IMR-90 (cell line): ENCODE measurements at regions not wholly inside any gene's neighbourhood (a gene's known extent, or its start where the extent isn't known, plus 50 kb on each side); places are given as distances from the start of the nearest gene placed in this dataset.

Experiments
- ATAC-seq: fragments of 200-7000 bp; cut with Tn5 transposase; 2 replicates; pipeline ENCODE4 v1.9.1; 2020; ENCODE audit warnings: low read depth, mild to moderate bottlenecking, moderate library complexity
- BruUV-seq: library from RNA; stranded (reverse); fragments of 400-500 nt; replicated peaks from 2 replicates; lab custom pipeline; 2021; lab: Mats Ljungman, UMichigan
- CTCF ChIA-PET: fragments of 300-600 bp; formaldehyde crosslinking; extraction: SDS; loops from one replicate; lab custom pipeline; 2021; ENCODE audit warnings: antibody characterized with exemption; lab: Yijun Ruan, JAX
- POLR2A ChIA-PET: fragments of 300-600 bp; sonication (Branson Sonifier 250); formaldehyde crosslinking; loops from one replicate; lab custom pipeline; 2022; ENCODE audit warnings: antibody characterized with exemption; ENCODE audit not compliant: unreplicated experiment; lab: Charles Lee
- DNase-seq: peaks from one replicate; pipeline ENCODE4 v3.0.0; 2013
- H2AFZ ChIP-seq: replicated peaks from 2 replicates; pipeline ENCODE3; 2013; ENCODE audit warnings: low read length, mild to moderate bottlenecking; ENCODE audit not compliant: poor library complexity
- H2AK5ac ChIP-seq: 2 replicates; pipeline ENCODE4 v1.6.1; 2013; ENCODE audit warnings: low read depth, low read length, inconsistent platforms
- H2AK9ac ChIP-seq: replicated peaks from 2 replicates; pipeline ENCODE3; 2013; ENCODE audit warnings: mild to moderate bottlenecking, low read depth, low read length, moderate library complexity; ENCODE audit not compliant: poor library complexity
- H2BK120ac ChIP-seq: 2 replicates; pipeline ENCODE4 v1.6.1; 2013; ENCODE audit warnings: low read depth, low read length, inconsistent platforms
- H2BK15ac ChIP-seq: 3 replicates; pipeline ENCODE4 v1.6.1; 2013; ENCODE audit warnings: low read depth, low read length, inconsistent platforms
- H2BK20ac ChIP-seq: 2 replicates; pipeline ENCODE4 v1.6.1; 2013; ENCODE audit warnings: low read depth, mild to moderate bottlenecking, inconsistent platforms, low read length, moderate library complexity
- H2BK5ac ChIP-seq: 2 replicates; pipeline ENCODE4 v1.6.1; 2013; ENCODE audit warnings: mild to moderate bottlenecking, low read depth, low read length, inconsistent platforms; ENCODE audit not compliant: poor library complexity, severe bottlenecking
- H3K14ac ChIP-seq: replicated peaks from 2 replicates; pipeline ENCODE4 v1.6.1; 2013; ENCODE audit warnings: low read depth, low read length, inconsistent platforms
- H3K18ac ChIP-seq: 2 replicates; pipeline ENCODE4 v1.6.1; 2013; ENCODE audit warnings: low read depth, low read length, control low read depth
- H3K23ac ChIP-seq: 2 replicates; pipeline ENCODE4 v1.6.1; 2013; ENCODE audit warnings: low read depth, low read length, inconsistent platforms
- H3K27ac ChIP-seq: 2 replicates; pipeline ENCODE4 v1.5.1; 2013; ENCODE audit warnings: mild to moderate bottlenecking, control low read depth, low read length; ENCODE audit not compliant: insufficient read depth
- H3K27me3 ChIP-seq: 2 replicates; pipeline ENCODE4 v1.6.1; 2013; ENCODE audit warnings: low read length; ENCODE audit not compliant: control insufficient read depth, insufficient read depth
- H3K36me3 ChIP-seq: 2 replicates; pipeline ENCODE4 v1.6.1; 2013; ENCODE audit warnings: low read length, mixed read lengths; ENCODE audit not compliant: control insufficient read depth, insufficient read depth
- H3K4ac ChIP-seq: 2 replicates; pipeline ENCODE4 v1.6.1; 2013; ENCODE audit warnings: low read depth, low read length, inconsistent platforms
- H3K4me1 ChIP-seq: 2 replicates; pipeline ENCODE4 v1.6.1; 2013; ENCODE audit warnings: low read length, mixed read lengths; ENCODE audit not compliant: control insufficient read depth, insufficient read depth
- H3K4me2 ChIP-seq: 2 replicates; pipeline ENCODE4 v1.6.1; 2013; ENCODE audit warnings: low read depth, mild to moderate bottlenecking, control low read depth, low read length, moderate library complexity
- H3K4me3 ChIP-seq: 2 replicates; pipeline ENCODE4 v1.5.1; 2013; ENCODE audit warnings: low read depth, mild to moderate bottlenecking, control low read depth, low read length, moderate library complexity; ENCODE audit not compliant: insufficient read depth
- H3K56ac ChIP-seq: 2 replicates; pipeline ENCODE4 v1.6.1; 2013; ENCODE audit warnings: low read length, inconsistent platforms; ENCODE audit not compliant: insufficient read depth; ENCODE audit errors: extremely low read depth
- H3K79me1 ChIP-seq, 2 experiments: 2 replicates each; pipeline ENCODE4 v1.6.1; 2013; ENCODE audit warnings: low read length in 2 of 2, inconsistent platforms in 1 of 2, low read depth in 1 of 2
- H3K9ac ChIP-seq: 2 replicates; pipeline ENCODE4 v1.6.1; 2013; ENCODE audit warnings: low read depth, low read length, control low read depth
- H3K9me1 ChIP-seq: 2 replicates; pipeline ENCODE4 v1.6.1; 2013; ENCODE audit warnings: low read length, inconsistent platforms; ENCODE audit not compliant: insufficient read depth
- H3K9me3 ChIP-seq: 2 replicates; pipeline ENCODE4 v1.6.1; 2013; ENCODE audit warnings: low read length; ENCODE audit not compliant: control insufficient read depth, insufficient read depth
- H4K20me1 ChIP-seq: 2 replicates; pipeline ENCODE4 v1.6.1; 2013; ENCODE audit warnings: low read length, inconsistent platforms; ENCODE audit not compliant: insufficient read depth
- H4K5ac ChIP-seq: 2 replicates; pipeline ENCODE4 v1.6.1; 2013; ENCODE audit warnings: mild to moderate bottlenecking, low read depth, low read length, control low read depth
- H4K8ac ChIP-seq, 2 experiments: 2 replicates each; pipeline ENCODE4 v1.6.1; 2013; ENCODE audit warnings: low read depth in 2 of 2, low read length in 2 of 2, control low read depth in 1 of 2, inconsistent platforms in 1 of 2
- H4K91ac ChIP-seq: 2 replicates; pipeline ENCODE4 v1.6.1; 2013; ENCODE audit warnings: low read depth, low read length, inconsistent platforms; ENCODE audit not compliant: insufficient read depth
- FOS ChIP-seq: fragments of 150-350 bp; IDR thresholded peaks from 2 replicates; pipeline ENCODE4 v1.6.1; 2016; ENCODE audit warnings: low read depth, low read length
- MXI1 ChIP-seq: IDR thresholded peaks from 2 replicates; pipeline ENCODE4 v1.6.1; 2012; ENCODE audit warnings: low read depth, mild to moderate bottlenecking, low read length, moderate library complexity, borderline replicate concordance
- NFE2L2 ChIP-seq: fragments of 150-350 bp; IDR thresholded peaks from 2 replicates; pipeline ENCODE4 v1.6.1; 2016; ENCODE audit warnings: low read depth, mild to moderate bottlenecking, low read length
- POLR2A ChIP-seq: IDR thresholded peaks from 2 replicates; pipeline ENCODE4 v1.6.1; 2012; ENCODE audit warnings: mild to moderate bottlenecking, low read depth, low read length
- RAD21 ChIP-seq: IDR thresholded peaks from 2 replicates; pipeline ENCODE4 v1.6.1; 2012; ENCODE audit warnings: low read length, improper control_type of control experiment
- RCOR1 ChIP-seq: IDR thresholded peaks from 2 replicates; pipeline ENCODE4 v1.6.1; 2012; ENCODE audit warnings: mild to moderate bottlenecking, low read length, improper control_type of control experiment; ENCODE audit not compliant: insufficient replicate concordance
- RFX5 ChIP-seq: IDR thresholded peaks from 2 replicates; pipeline ENCODE4 v1.8.0; 2012; ENCODE audit warnings: low read depth, mild to moderate bottlenecking, low read length, moderate library complexity
- SMC3 ChIP-seq: fragments of 150-350 bp; IDR thresholded peaks from 2 replicates; pipeline ENCODE4 v1.6.1; 2016; ENCODE audit warnings: low read depth, mild to moderate bottlenecking, antibody characterized with exemption, low read length, moderate library complexity
- WGBS, 2 experiments: methylation state at CpG; one replicate each; pipeline versions ENCODE4 v1.1.5 to v1.1.7; 2013; ENCODE audit warnings: missing lambda C conversion rate in 2 of 2; ENCODE audit not compliant: insufficient read length in 1 of 2; ENCODE audit errors: extremely low coverage in 2 of 2; 5-methylcytosine and 5-hydroxymethylcytosine counted together
- dilution Hi-C: fragments of 300-500 bp; cut with HindIII; formaldehyde crosslinking; loops from one replicate; pipeline ENCODE4 v1.14.3; 2018; ENCODE audit warnings: low sequenced_read_pairs; ENCODE audit not compliant: unreplicated experiment
- in situ Hi-C: fragments of 300-500 bp; cut with MboI; formaldehyde crosslinking; loops from 3 replicates; pipeline ENCODE4 v1.14.3; 2019; ENCODE audit warnings: low sequenced_read_pairs, inconsistent platforms, mixed read lengths
- intact Hi-C: fragments of 100-400 bp; cut with micrococcal nuclease; formaldehyde crosslinking; loops from 2 replicates; pipeline ENCODE4 v1.10.0; 2022
- TF ChIP-seq, protein P1 (sequence below): conservative IDR thresholded peaks from 2 replicates; pipeline ENCODE4 v1.5.1; 2012; ENCODE audit warnings: mild to moderate bottlenecking, low read depth, low read length, improper control_type of control experiment
- TF ChIP-seq, protein P2 (sequence below): fragments of 150-350 bp; IDR thresholded peaks from 2 replicates; pipeline ENCODE4 v1.6.1; 2017; ENCODE audit warnings: mild to moderate bottlenecking, antibody characterized with exemption, low read length, low read depth

DNA sequence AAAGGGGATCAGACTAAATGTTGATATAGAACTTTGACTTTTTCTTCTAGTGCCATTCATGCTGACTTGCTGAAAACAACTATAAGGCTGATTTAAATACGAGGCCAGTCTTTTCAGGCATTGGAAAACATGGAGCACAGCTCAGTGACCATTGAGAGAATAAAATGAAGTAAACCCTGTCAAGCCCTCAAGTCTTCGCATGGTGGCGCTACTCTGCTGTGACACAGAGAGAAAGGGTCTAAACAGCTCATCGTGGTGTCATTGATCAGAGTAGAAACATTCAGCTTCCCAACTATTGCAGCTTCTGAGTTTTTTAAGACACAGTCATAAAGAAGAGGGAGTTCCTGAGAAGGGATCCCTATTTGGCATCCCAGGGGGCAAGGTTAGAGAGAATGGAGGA is 716.2 kb downstream of the DIPK2A start:
- Histone ChIP-seq H3K27ac (no peak overlapping the region), H3K14ac (no peak overlapping the region), H3K4ac (no peak overlapping the region), H3K36me3 (no peaks in the 10 kb centered on the region), H3K9me3 (no peaks in the 10 kb centered on the region), H3K4me2 (no peak overlapping the region), H4K91ac (no peak overlapping the region), H3K56ac (no peak overlapping the region), H3K79me1 (no peaks in the 10 kb centered on the region), H2BK20ac (no peak overlapping the region), H2BK120ac (no peak overlapping the region), H4K20me1 (no peaks in the 10 kb centered on the region), H3K23ac (no peak overlapping the region), H3K27me3 (no peaks in the 10 kb centered on the region), H4K5ac (no peak overlapping the region), H3K4me1 (no peaks in the 10 kb centered on the region), H3K9ac (no peak overlapping the region), H2AK9ac (no peak overlapping the region), H2AK5ac (no peak overlapping the region), H3K9me1 (no peaks in the 10 kb centered on the region), H4K8ac (no peak overlapping the region), H2BK5ac (no peak overlapping the region), H3K4me3 (no peak overlapping the region), H2AFZ (no peak overlapping the region), H2BK15ac (no peak overlapping the region), H3K18ac (no peak overlapping the region)
- no peak for DNase-seq
- ChIA-PET POLR2A (no interaction called here), CTCF (no interaction called here)
- TF ChIP-seq POLR2A (no peak), NFE2L2 (no peak), RAD21 (no peak), RFX5 (no peak), RCOR1 (no peak), SMC3 (no peak), FOS (no peak), MXI1 (no peak)
- TF ChIP-seq, protein P1, sequence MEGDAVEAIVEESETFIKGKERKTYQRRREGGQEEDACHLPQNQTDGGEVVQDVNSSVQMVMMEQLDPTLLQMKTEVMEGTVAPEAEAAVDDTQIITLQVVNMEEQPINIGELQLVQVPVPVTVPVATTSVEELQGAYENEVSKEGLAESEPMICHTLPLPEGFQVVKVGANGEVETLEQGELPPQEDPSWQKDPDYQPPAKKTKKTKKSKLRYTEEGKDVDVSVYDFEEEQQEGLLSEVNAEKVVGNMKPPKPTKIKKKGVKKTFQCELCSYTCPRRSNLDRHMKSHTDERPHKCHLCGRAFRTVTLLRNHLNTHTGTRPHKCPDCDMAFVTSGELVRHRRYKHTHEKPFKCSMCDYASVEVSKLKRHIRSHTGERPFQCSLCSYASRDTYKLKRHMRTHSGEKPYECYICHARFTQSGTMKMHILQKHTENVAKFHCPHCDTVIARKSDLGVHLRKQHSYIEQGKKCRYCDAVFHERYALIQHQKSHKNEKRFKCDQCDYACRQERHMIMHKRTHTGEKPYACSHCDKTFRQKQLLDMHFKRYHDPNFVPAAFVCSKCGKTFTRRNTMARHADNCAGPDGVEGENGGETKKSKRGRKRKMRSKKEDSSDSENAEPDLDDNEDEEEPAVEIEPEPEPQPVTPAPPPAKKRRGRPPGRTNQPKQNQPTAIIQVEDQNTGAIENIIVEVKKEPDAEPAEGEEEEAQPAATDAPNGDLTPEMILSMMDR: no peak
- TF ChIP-seq, protein P2, sequence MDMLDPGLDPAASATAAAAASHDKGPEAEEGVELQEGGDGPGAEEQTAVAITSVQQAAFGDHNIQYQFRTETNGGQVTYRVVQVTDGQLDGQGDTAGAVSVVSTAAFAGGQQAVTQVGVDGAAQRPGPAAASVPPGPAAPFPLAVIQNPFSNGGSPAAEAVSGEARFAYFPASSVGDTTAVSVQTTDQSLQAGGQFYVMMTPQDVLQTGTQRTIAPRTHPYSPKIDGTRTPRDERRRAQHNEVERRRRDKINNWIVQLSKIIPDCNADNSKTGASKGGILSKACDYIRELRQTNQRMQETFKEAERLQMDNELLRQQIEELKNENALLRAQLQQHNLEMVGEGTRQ: no peak
- intact Hi-C loops: no loop called here
- ATAC-seq: no peak
- WGBS, 2 experiments: 92% methylated on average over 2 of the region's 4 CpGs; no CpG with 5 or more reads in 1 of the 2 experiments
- BruUV-seq: no TSS peak
- in situ Hi-C loops: no loop called here
- dilution Hi-C loops: no loop called here
